Lower lobe of right lung (tissue), 2 donors: ENCODE measurements at regions not wholly inside any gene's neighbourhood (a gene's known extent, or its start where the extent isn't known, plus 50 kb on each side); places are given as distances from the start of the nearest gene placed in this dataset.

Source experiments
- ATAC-seq, 2 donors: fragments of 200-7000 bp; cut with Tn5 transposase; one replicate each; pipeline ENCODE4 v1.9.1; 2020 to 2022; ENCODE audit warnings: mild to moderate bottlenecking in 2 of 2, moderate library complexity in 2 of 2
- DNase-seq: peaks from one replicate; pipeline ENCODE4 v3.0.0-alpha.2; 2020
- H3K27ac ChIP-seq: fragments of 200-600 bp; one replicate; pipeline ENCODE4 v1.8.0; 2022
- H3K27me3 ChIP-seq: fragments of 200-600 bp; one replicate; pipeline ENCODE4 v1.8.0; 2022; ENCODE audit warnings: low read depth
- H3K36me3 ChIP-seq: fragments of 200-600 bp; one replicate; pipeline ENCODE4 v1.8.0; 2022; ENCODE audit warnings: mild to moderate bottlenecking
- H3K4me1 ChIP-seq: fragments of 200-600 bp; one replicate; pipeline ENCODE4 v1.8.0; 2022
- H3K4me3 ChIP-seq: fragments of 200-600 bp; one replicate; pipeline ENCODE4 v1.8.0; 2022; ENCODE audit warnings: mild to moderate bottlenecking
- H3K9me3 ChIP-seq: fragments of 200-600 bp; one replicate; pipeline ENCODE4 v1.8.0; 2022
- CTCF ChIP-seq: fragments of 200-600 bp; IDR thresholded peaks from one replicate; pipeline ENCODE4 v1.8.0; 2022; ENCODE audit warnings: antibody characterized with exemption, mild to moderate bottlenecking
- intact Hi-C: fragments of 100-400 bp; cut with DNase I; formaldehyde crosslinking; loops from one replicate; pipeline ENCODE4 v1.11.0; 2022
- donor health status: DM: no; HTN: yes; CAD: no; lungs with severe emphysema.

DNA sequence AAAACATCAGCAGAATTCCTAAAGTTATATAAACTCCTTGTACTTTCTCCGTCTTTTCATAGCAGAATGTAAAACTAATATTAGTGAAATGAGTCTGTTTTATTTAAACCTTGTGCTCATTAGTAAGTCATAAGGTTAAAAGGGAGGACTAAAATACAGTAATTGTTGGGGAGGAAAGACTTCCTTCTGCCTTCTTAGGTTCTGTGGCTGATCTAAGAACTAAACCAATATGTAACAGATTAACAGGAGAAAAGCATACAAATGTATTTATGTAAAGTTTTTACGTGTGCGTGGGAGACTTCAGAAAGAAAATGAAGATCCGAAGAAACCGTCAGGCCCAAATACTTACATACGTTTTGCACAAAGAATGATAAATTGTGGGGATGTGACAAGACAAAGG lies 286.6 kb upstream of the MAD2L1 start:
- Histone ChIP-seq H3K27me3 (no peaks in the 10 kb centered on the region), H3K27ac (no peak overlapping the region), H3K9me3 (no peaks in the 10 kb centered on the region), H3K36me3 (no peaks in the 10 kb centered on the region), H3K4me3 (no peak overlapping the region), H3K4me1 (no peaks in the 10 kb centered on the region)
- intact Hi-C loops, result no loop called here
- ATAC-seq (no peak), DNase-seq (no peak)
- no peak for TF ChIP-seq CTCF

DNA sequence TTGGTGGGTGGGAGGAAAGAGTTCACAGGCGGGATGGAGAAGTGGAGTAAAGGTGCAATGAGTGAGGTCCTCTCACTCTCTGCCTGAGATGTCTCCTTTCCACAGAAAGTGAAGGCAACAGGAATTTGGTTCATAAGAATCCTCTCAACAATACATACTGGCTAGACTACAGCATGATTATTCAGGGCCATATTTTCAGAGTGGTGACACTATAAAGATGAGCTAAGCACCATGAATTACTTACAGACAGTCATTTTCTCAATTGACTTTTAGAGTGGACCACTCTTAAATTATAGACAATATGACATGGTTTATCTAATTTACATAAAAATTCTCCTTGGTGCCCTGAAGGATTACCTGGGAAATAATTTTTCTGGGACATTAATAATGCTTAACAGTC lies 286.1 kb upstream of the MAD2L1 start:
- Histone ChIP-seq H3K9me3 (no peaks in the 10 kb centered on the region), H3K27me3 (no peaks in the 10 kb centered on the region), H3K27ac (no peak overlapping the region), H3K4me1 (no peaks in the 10 kb centered on the region), H3K36me3 (no peaks in the 10 kb centered on the region), H3K4me3 (no peak overlapping the region)
- intact Hi-C loops, result no loop called here
- DNase-seq, result no peak
- no peak for ATAC-seq
- no peak for TF ChIP-seq CTCF

GRCh38 chr4:120348948-120349347 lies 282.3 kb upstream of the MAD2L1 start:
- Histone ChIP-seq H3K9me3 (no peaks in the 10 kb centered on the region), H3K36me3 (no peaks in the 10 kb centered on the region), H3K27me3 (no peaks in the 10 kb centered on the region), H3K4me3 (no peak overlapping the region), H3K27ac (no peak overlapping the region), H3K4me1 (no peaks in the 10 kb centered on the region)
- TF ChIP-seq CTCF, result no peak
- intact Hi-C loops, result no loop called here
- ATAC-seq (no peak), DNase-seq (no peak)

- Histone ChIP-seq H3K4me1 (no peaks in the 10 kb centered on the region), H3K36me3 (no peaks in the 10 kb centered on the region), H3K27ac (no peak overlapping the region), H3K9me3 (no peaks in the 10 kb centered on the region), H3K27me3 (no peaks in the 10 kb centered on the region), H3K4me3 (no peak overlapping the region)
- intact Hi-C loops, result no loop called here
- no peak for ATAC-seq
- no peak for DNase-seq
- no peak for TF ChIP-seq CTCF
Observed at GRCh38 chr4:120348521-120348920, 281.9 kb upstream of the MAD2L1 start.

GRCh38 chr4:120331486-120332370 lies 265.1 kb upstream of the MAD2L1 start:
- Histone ChIP-seq H3K36me3 (no peaks in the 10 kb centered on the region), H3K4me1 (no peaks in the 10 kb centered on the region), H3K27me3 (no peaks in the 10 kb centered on the region), H3K4me3 (no peak overlapping the region), H3K27ac (no peak overlapping the region), H3K9me3 (no peaks in the 10 kb centered on the region)
- DNase-seq, result no peak
- no peak for ATAC-seq
- intact Hi-C loops, result no loop called here
- no peak for TF ChIP-seq CTCF
